ENCODE measurements at regions not wholly inside any gene's neighbourhood (a gene's known extent, or its start where the extent isn't known, plus 50 kb on each side); places are given as distances from the start of the nearest gene placed in this dataset.

DNA sequence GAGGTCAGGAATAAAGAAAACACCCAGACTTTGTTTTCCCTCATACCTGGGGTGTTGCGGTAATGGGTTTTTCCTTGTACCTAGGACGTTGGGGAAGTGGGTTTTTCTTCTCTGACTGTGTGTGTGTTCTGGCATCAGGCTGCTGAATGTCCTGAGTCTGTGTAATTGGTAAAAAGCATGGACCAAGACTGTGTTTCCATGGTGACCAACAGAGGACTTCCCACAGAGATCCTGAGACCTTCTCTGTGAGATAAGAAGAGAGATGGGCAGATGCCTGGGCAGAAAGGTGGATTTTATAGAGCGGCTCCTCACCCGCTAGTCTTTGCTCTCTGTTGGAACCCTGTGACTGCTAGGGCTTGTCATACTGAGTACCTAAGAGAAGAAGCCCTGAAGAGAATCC, 135.4 kb upstream of the GGTLC1 start:
- no peak for TF ChIP-seq EZH2 (IDR thresholded peaks at IDR 0.05; ENCODE audit: borderline replicate concordance, low read depth, low read length, poor library complexity, severe bottlenecking)
- TF ChIP-seq, protein P1, sequence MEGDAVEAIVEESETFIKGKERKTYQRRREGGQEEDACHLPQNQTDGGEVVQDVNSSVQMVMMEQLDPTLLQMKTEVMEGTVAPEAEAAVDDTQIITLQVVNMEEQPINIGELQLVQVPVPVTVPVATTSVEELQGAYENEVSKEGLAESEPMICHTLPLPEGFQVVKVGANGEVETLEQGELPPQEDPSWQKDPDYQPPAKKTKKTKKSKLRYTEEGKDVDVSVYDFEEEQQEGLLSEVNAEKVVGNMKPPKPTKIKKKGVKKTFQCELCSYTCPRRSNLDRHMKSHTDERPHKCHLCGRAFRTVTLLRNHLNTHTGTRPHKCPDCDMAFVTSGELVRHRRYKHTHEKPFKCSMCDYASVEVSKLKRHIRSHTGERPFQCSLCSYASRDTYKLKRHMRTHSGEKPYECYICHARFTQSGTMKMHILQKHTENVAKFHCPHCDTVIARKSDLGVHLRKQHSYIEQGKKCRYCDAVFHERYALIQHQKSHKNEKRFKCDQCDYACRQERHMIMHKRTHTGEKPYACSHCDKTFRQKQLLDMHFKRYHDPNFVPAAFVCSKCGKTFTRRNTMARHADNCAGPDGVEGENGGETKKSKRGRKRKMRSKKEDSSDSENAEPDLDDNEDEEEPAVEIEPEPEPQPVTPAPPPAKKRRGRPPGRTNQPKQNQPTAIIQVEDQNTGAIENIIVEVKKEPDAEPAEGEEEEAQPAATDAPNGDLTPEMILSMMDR (conservative IDR thresholded peaks at IDR 0.05; ENCODE audit: low read depth, low read length), result no peak

All from A673 (cell line).